RWPE1 (cell line): ENCODE measurements at regions not wholly inside any gene's neighbourhood (a gene's known extent, or its start where the extent isn't known, plus 50 kb on each side); places are given as distances from the start of the nearest gene placed in this dataset.

ENCODE experiments used
- CTCF ChIA-PET: fragments of 350-600 bp; sonication (Branson Sonifier 250); formaldehyde crosslinking; extraction: SDS; loops from one replicate; lab custom pipeline; 2021; lab: Yijun Ruan, JAX
- POLR2A ChIA-PET: fragments of 400-600 bp; formaldehyde crosslinking; extraction: SDS; loops from one replicate; lab custom pipeline; 2020; ENCODE audit warnings: antibody characterized with exemption; ENCODE audit not compliant: low non-redundant PET; lab: Yijun Ruan, JAX
- DNase-seq: peaks from one replicate; pipeline ENCODE4 v3.0.0; 2012; ENCODE audit warnings: low spot score
- H3K27ac ChIP-seq: fragments of 450-650 bp; 2 replicates; pipeline ENCODE4 v1.5.1; 2017
- TF ChIP-seq, protein P1 (sequence below): fragments of 450-650 bp; conservative IDR thresholded peaks from 2 replicates; pipeline ENCODE4 v1.5.1; 2017; ENCODE audit warnings: low read depth, mild to moderate bottlenecking

DNA sequence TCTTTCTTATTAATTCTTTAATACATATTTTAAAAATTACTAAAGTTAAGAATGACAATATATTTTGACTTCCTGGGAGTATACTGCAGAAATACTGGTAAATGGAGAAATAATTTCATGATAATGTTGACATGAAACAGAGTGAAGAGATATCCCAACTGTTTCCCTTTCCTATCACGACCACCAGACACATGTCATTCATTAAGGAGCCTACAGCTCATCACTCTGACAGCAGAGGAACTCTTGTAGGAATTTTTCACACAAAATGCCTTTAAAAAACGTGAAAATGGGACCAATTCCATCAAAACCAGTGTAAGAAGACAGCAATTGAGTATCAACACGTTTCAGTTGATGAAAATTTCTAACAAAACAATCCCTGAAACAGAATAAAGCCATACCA is 172.9 kb upstream of the CPHXL start:
- TF ChIP-seq, protein P1, sequence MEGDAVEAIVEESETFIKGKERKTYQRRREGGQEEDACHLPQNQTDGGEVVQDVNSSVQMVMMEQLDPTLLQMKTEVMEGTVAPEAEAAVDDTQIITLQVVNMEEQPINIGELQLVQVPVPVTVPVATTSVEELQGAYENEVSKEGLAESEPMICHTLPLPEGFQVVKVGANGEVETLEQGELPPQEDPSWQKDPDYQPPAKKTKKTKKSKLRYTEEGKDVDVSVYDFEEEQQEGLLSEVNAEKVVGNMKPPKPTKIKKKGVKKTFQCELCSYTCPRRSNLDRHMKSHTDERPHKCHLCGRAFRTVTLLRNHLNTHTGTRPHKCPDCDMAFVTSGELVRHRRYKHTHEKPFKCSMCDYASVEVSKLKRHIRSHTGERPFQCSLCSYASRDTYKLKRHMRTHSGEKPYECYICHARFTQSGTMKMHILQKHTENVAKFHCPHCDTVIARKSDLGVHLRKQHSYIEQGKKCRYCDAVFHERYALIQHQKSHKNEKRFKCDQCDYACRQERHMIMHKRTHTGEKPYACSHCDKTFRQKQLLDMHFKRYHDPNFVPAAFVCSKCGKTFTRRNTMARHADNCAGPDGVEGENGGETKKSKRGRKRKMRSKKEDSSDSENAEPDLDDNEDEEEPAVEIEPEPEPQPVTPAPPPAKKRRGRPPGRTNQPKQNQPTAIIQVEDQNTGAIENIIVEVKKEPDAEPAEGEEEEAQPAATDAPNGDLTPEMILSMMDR: no peak
- ChIA-PET POLR2A (no interaction called here), CTCF (interaction anchor here (0.7 kb wide), 1 partner anchor 1052 kb away, joined by 4 read pairs; no protein-coding TSS in a partner anchor)
- H3K27ac ChIP-seq: no peak overlapping the region
- DNase-seq: no peak

DNA sequence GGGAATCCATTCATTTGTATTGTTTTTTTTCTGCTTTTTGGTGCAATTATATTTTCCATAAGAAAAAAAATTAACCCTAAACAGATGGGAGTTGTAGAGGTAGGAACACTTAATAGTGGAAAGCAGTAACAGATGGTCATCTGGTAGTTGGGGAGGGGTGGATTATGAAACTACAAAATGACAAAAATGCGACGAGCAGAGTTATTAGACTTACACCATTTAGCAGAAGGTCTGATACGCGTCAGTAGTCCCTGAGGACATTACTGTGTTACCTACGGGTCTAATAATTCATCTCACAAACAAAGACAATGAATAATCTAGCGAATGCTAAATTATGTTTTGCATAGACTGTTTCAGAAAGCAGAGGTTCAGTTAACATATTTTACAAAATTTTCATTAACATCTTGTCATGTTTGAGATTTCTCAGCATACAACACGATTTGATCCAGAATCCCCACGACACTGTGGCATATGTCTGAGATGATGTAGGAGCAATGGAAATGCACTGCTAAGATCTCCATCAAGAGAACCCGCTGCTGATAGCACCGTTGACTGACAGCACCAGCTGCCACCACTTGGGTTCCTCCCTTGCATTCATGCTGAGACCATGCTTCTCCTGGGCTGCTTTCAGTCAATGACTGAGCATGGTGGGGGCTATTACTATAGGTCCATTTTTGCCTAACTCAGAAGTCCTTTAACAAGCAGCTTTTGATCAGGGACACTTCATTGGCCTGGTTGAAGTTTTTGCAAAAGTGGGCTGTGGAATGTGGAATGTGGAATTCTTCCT is 182.2 kb upstream of the CPHXL start:
- H3K27ac ChIP-seq: no peak overlapping the region
- TF ChIP-seq, protein P1: no peak
- ChIA-PET POLR2A (no interaction called here), CTCF (interaction anchor here (0.6 kb wide), 1 partner anchor 18 kb away, joined by 3 read pairs; no protein-coding TSS in a partner anchor)
- no peak for DNase-seq

- ChIA-PET POLR2A (no interaction called here), CTCF (no interaction called here)
- TF ChIP-seq, protein P1: no peak
- DNase-seq: peak; percentile 9
- H3K27ac ChIP-seq: no peak overlapping the region
Observed at GRCh38 chr16:75909746-75910145, 183.5 kb upstream of the CPHXL start.

GRCh38 chr16:75911896-75912295 is 185.6 kb upstream of the CPHXL start:
- CTCF ChIA-PET: no interaction called here
- H3K27ac ChIP-seq: no peak overlapping the region
- no peak for DNase-seq
- TF ChIP-seq, protein P1: no peak
- POLR2A ChIA-PET: no interaction called here

- POLR2A ChIA-PET: no interaction called here
- CTCF ChIA-PET: interaction anchor here (0.6 to 0.7 kb wide), 2 partner anchors 77 to 389 kb away, joined by 4 to 5 read pairs; no protein-coding TSS in a partner anchor
- TF ChIP-seq, protein P1: no peak
Observed at GRCh38 chr16:75913958-75914357, 187.7 kb upstream of the CPHXL start.

DNA sequence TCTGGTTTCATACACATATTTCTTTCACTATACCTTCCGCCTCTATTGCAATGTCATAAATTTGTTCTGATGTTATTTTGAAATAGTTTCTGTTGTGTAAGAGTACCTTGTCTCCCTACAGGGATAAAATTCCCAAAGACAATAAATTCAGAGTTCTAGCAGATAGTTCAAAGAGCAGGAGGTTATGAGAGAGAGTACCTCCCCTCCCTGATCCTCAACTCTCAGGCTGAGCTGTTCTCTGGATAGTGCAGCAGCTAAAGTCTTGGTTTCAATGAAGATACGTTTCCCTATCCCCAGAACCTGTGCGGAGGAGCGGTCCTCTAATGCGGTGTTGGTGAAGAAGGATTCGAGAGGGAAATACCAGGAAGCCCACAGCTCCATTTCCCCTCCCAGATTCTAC is 190.2 kb upstream of the CPHXL start:
- POLR2A ChIA-PET: no interaction called here
- CTCF ChIA-PET: no interaction called here
- no peak overlapping the region for H3K27ac ChIP-seq
- no peak for DNase-seq
- TF ChIP-seq, protein P1: no peak

More at GRCh38 chr16:75913958-75914357, 187.7 kb upstream of the CPHXL start:
- no peak overlapping the region for H3K27ac ChIP-seq
- no peak for DNase-seq
